Stimulated activated CD4-positive, alpha-beta T cell treated with anti-CD3 and anti-CD28 coated beads, Interleukin-12 subunit alpha, Interleukin-12 subunit beta, amount 100 ng/mL, for 4 hours (primary cell): ENCODE measurements at regions not wholly inside any gene's neighbourhood (a gene's known extent, or its start where the extent isn't known, plus 50 kb on each side); places are given as distances from the start of the nearest gene placed in this dataset.
A peak's percentile ranks its signal among the peaks of the same experiment; 100 is the strongest.
"Not testable (repeated sequence)": the region's sequence is repeated elsewhere in the genome, so short reads cannot be mapped to it uniquely, and the experiment has no call there.

ENCODE experiments used
- DNase-seq: peaks from one replicate; pipeline ENCODE4 v3.0.0-alpha.2; 2020

- DNase-seq = no peak
These were observed 115.0 kb upstream of the VEPH1 start for GRCh38 chr3:157618075-157618760.

GRCh38 chr3:157614896-157615295 is 111.7 kb upstream of the VEPH1 start:
- no peak for DNase-seq

- DNase-seq = no peak
These were observed 108.4 kb upstream of the VEPH1 start for GRCh38 chr3:157611536-157612076.

GRCh38 chr3:157610876-157611535 is 107.8 kb upstream of the VEPH1 start:
- no peak for DNase-seq

DNA sequence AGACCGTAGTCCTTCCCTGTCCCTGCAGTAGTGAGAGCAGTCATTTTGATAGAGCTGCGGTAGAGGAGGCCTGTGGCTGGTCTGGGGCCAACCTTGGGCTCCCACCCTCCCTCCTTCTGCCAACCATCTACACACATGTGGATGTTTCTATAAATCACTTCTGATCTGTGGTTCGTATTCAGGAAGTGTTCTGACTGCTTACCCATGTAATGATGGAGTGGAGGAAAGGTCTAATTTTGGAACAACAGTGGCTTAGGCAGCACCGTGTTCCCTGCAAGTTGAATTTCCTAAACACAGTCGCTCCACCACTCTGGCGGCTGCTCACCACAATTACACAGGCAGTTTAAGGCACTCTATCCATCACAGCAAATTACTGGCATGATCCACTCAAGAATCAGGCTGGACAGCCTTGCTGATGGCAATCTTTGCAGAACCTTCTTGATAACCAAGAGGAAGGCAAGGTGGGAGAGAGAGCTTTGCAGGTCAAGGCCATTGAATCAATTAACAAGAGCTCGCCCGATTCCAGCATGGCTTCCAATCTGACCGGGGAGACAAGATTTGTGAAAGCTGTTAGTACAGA is 104.7 kb upstream of the VEPH1 start:
- no peak for DNase-seq

- no peak for DNase-seq
These were observed 103.6 kb upstream of the VEPH1 start for GRCh38 chr3:157606852-157607197.

DNA sequence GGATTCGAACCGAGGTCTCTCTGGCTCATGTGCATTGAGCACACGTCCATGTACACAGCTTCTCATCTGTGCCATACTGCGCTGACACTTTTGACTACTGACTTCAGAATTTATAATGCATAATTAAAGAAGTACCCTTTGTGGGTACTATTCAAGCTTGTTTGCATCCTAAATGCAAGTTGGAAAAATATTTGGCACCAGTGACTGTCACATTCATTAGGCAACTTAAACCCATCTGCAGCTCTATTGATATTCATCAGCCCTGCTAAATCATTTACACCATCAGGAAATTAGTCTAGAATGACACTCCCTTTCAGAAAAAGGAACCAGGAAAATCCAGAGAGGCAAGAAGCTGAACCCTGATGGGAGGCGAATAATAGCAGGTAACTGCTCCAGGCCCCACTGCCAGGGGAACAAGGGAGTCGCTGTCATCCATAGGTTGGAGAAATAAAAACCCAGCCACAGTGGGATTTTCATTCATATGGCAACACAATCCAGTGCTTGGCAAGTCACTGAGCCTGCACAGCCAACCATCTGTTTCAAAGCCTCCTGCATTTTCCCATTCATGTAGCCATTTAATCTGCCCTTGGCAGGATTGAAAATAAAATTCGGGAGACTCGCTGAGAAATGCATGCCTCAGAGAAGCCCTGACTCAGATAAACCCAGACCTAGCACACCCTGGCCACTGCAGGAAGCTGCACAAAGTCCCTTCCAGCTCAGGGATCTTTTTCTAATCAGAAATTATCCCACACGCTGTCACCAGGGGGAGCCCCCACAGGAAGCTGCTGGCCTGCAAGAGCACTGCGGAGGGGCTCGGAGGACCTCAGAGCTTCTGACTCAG is 103.0 kb upstream of the VEPH1 start:
- DNase-seq = peak; percentile 48

GRCh38 chr3:157605356-157605755 is 102.1 kb upstream of the VEPH1 start:
- DNase-seq = no peak

DNA sequence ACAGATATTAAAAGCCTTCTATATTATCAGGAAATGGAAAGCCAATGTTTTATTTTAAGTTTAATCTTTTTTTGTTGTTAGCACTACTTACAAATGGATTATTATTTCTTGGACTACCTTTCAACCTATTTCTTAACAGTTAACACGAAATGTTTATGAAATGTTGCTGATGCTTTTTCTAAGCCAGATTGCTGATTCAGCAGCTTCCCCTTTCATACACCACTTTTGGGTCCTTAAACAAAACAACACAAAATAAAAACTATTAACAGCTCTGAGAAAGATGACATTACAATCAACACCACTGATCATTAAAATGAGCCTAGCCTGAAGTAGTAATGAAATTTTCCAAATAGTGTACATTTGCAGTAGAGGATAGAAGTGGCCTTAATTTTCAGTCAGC is 99.2 kb upstream of the VEPH1 start:
- no peak for DNase-seq

DNA sequence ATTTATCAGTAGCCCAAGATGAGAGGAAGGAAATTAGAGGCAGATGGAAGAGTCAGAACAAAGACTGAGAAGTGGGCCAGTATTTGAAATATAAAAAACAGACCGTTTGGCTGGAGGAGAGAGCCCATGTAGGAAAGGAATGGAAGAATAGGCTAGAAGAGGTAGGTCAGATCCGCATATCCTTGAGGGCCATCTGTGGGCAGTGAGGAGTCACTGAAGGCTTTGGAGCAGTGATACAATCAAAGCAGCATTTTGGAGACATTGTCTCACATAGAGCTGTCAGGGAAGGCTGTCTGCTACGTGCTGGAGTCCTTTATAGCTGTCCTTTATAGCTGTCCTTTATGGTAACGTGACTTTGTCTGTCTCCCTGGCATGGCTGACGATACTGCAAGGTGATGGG is 92.0 kb upstream of the VEPH1 start:
- DNase-seq = no peak

DNA sequence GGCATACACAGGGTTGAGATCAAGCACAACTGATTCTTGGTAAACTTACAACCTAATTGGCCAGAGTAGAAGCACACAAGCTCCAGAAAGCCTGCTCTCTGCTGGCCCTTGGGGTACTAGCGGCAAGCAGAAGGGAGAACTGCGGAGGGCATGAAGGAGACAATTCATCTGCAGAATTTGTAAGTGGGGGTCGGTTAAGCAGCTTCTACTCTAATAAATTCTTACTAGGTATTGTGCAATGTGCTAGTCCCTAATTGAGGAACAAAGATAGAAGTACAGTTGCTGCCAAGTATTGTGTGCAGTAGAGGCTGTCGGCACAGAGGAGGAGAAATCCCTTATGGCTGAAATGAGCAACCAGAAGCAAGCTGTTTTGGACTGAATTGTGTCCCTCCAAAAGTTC is 91.2 kb upstream of the VEPH1 start:
- no peak for DNase-seq

- DNase-seq = no peak
These were observed 89.6 kb upstream of the VEPH1 start for GRCh38 chr3:157592769-157593168.

DNA sequence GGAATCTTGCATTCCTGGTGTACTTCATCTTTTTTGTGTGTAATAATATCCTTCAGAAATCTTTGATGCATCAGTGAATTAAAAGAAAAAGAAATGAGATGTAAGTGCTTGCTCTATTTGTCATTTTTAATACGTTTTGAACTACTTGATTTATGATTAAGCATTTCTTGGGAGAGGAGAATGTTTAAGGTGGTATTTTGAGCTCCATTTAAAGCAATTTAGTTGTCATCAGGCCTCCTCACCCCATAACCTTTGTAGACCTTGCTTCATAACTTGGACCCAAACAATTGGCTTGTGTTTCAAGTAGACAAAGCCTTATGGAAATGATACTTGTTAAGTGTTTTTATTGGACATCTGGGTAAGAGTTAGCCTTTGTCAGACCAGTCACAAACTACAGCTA is 87.1 kb upstream of the VEPH1 start:
- DNase-seq = no peak

DNA sequence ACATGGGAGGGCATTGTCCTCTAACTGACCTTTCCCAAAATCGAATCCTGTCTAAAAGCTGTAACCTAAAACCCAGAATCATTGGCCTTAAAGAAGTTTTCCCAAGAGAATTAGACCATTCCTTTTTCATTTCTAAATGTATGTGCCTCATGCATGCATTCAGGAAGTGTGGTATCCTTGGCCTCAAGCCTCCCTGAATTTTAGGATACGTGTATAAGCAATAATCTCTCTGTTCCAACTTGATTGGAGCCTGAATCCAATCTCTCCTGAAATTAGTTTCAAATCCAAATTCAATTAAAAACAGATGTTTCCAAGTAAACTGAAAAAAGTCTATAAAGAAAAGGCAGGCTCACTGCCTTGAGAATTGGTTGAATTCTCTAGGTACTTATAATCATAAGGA is 86.0 kb upstream of the VEPH1 start:
- no peak for DNase-seq

DNA sequence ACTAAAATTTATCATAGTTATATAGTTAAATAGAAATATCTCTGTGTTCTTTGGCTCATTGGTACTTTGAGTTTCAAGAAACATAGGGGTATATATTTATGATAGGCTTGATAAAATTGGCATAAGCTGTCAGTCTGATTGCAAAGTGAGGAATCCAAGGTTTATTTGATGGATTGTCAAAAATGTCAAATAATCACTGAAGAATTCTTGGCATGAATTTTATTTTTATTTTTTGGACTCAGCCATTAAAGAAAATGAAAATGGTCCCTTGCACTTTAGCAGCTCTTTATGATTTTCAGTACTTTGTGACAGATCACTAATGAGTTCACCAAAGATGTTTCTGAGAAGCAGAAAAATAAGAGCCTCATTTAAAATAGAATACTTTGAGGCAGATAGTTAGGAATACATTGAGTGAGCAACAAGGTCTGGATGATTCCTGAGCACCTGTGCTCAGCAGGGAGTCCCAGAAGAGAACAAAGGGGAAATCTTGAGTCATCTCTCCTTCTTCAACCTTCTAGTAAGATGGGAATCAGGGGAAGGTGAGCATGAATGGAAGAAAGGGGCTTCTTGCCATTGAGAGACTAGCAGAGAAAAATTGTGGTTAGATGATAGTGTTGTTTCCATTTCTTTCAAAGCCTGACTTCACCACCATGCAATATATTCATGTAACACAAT is 85.3 kb upstream of the VEPH1 start:
- DNase-seq = no peak

DNA sequence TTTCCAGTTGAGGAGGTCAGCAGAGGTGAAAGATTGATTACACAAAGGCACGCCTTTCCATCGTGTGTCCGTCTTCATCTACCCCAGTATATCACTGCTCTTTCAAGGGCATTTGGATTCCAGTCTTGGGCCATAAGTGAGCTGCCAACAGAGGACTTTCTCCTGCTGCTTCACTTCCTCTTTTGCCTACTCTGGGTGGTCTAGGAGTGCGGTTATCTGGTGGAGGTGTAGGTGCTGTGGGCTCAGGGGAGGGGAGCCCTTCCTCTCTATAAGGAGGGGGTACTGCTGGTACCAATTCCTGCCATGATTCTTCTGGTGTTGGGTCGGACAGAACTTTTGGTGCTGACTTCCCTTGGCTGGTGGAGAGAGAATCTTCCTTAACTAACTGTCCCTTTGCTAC is 83.1 kb upstream of the VEPH1 start:
- DNase-seq = no peak

GRCh38 chr3:157585386-157585785 is 82.2 kb upstream of the VEPH1 start:
- no peak for DNase-seq

DNA sequence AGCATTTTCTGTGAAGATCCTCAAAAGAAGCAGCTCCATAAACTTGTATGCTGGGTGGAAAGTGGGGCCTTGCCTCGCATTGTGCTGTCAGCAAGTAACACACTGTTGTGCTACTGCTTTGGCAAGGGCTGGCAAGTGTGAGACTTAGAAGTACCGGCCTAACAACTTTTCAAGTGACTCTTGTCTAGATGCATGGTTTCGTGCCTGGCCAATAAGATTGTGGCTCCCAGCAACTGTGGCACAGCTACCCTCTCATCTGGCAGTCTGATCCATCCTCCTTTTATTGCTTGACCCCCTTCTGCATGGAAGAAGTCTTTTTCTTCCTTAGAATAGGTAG is 79.4 kb upstream of the VEPH1 start:
- DNase-seq = no peak

DNA sequence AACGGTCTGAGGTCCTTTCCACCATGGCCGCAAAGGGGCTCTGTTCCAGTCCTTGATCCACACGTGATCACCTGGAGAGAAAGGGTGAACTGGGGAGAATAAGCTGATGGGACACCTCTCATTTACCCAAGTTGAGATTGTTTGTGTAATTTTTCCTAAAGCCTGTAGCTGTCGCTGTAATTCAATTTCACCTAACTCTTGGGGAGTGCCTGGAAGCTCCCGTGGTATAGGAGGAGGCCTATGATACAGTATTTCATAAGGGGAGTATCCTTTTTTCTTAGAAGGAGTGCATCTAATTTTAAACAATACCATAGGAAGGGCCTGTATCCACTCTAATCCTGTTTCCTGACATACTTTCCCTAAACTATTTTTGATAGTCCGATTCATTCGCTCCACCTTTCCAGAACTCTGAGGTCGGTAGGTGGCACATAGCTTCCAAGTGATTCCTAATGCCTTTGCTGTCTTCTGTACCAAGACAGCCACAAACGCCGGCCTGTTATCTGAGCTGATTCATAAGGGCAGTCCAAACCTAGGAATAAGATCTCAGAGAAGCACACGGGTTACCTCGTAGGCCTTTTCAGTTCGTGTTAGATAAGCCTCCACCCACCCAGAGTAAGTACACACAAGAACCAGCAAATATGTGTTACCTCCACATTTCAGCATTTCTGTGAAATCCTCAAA is 78.9 kb upstream of the VEPH1 start:
- DNase-seq = not testable (repeated sequence)

DNA sequence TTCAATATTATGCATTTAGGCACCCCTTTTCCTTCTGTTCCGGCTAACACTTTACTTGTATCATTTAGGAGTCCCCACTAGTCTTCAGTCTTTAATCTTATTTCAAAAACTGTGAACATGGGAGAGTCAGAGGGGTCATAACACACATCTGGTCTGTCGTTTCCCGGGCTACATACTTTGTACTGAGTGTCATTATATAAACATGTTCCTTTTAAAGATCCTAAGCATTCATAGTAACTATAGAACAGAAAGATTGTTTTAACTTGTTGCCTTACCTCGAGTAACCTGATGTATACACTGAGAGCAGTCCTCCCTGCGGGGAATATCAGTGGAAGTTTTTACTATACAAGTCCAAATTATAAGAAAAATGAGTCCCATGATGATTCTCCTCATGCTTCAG is 78.2 kb upstream of the VEPH1 start:
- DNase-seq = no peak

DNA sequence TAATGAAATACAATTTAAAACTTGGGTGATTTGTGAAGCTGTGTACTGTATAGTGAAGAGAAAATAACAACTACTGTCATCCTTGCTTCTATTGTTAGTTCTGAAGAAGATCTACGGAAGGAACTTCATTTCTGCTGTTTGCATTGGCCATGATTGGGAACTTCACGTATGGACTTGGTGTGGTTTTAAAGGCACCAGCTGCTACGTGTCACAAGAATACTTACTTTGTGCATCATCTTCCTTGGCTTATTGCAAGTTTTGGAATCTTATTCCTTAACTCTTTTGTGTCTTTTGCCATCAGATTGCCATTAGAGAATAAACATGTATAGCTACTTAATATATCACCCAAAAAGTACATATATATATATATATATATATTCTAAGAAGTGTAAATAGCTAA is 75.0 kb upstream of the VEPH1 start:
- DNase-seq = no peak

GRCh38 chr3:157574531-157574930 is 71.3 kb upstream of the VEPH1 start:
- DNase-seq = no peak
